ENCODE measurements at regions not wholly inside any gene's neighbourhood (a gene's known extent, or its start where the extent isn't known, plus 50 kb on each side); places are given as distances from the start of the nearest gene placed in this dataset.

DNA sequence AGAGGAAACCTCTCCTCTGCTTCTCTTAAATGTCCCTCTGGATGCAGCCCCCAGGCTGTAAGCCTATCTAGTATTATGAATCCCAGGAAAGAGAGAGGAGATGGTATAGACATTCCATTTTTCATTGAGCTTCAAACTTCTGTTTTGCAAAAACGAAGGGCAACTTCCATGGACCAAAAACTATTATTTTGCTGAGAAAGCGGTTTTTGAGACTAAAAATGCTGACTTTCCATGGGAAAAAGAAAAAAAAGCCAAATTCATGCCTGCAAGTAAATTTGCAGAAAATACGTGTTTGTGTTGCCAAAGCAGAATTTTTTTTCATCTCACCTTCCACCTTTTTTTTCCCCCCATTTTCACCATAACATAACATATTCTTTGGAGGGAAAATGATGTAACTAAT, 272.5 kb upstream of the CELF4 start:
- TF ChIP-seq POLR2AphosphoS5 (IDR thresholded peaks at IDR 0.05) = no peak
- no peak for TF ChIP-seq CTCF (IDR thresholded peaks at IDR 0.05 in 8 of 11, conservative IDR thresholded peaks at IDR 0.05 in 3 of 11)
- no peak for TF ChIP-seq POLR2A (IDR thresholded peaks at IDR 0.05)
